ENCODE measurements at regions not wholly inside any gene's neighbourhood (a gene's known extent, or its start where the extent isn't known, plus 50 kb on each side); places are given as distances from the start of the nearest gene placed in this dataset.
"Not testable (repeated sequence)": the region's sequence is repeated elsewhere in the genome, so short reads cannot be mapped to it uniquely, and the experiment has no call there.

- H3K9me3 Mint-ChIP-seq = peaks cover 4 to 14% (median 7%) of the 10 kb centered on the region in 7 donors
Observed at GRCh38 chr17:22171631-22172030, 479.3 kb downstream of the KCNJ18 start.

GRCh38 chr17:22193113-22193512 lies 500.8 kb downstream of the KCNJ18 start:
- Mint-ChIP-seq H3K9me3 (peaks cover 0 to 6% (median 2%) of the 10 kb centered on the region in 7 donors), H3K36me3 (no peaks in the 10 kb centered on the region), H3K4me1 (no peaks in the 10 kb centered on the region), H3K4me3 (no peak overlapping the region), H3K27me3 (ENCODE audit: low read depth in 3 of 3) (peaks cover 0 to 2% (median 1%) of the 10 kb centered on the region in 3 donors), H3K27ac (no peak overlapping the region)
- Histone ChIP-seq H2AFZ (ENCODE audit: insufficient read depth, low read depth, low read length, poor library complexity, severe bottlenecking) (no peak overlapping the region), H3K27ac (ENCODE audit: low read depth in 1 of 2, low read length in 2 of 2) (no peak overlapping the region), H3K9me3 (replicated peaks in 1 of 2; ENCODE audit: control insufficient read depth in 1 of 2, insufficient read depth in 1 of 2, low read length in 2 of 2) (peaks cover 5% of the 10 kb centered on the region in 2 donors), H3K9ac (ENCODE audit: insufficient read depth, low read length, poor library complexity, severe bottlenecking) (no peak overlapping the region), H3K27me3 (ENCODE audit: control insufficient read depth in 2 of 2, insufficient read depth in 2 of 2, low read length in 2 of 2) (no peaks in the 10 kb centered on the region), H3K36me3 (replicated peaks in 1 of 2; ENCODE audit: control insufficient read depth in 1 of 2, insufficient read depth in 2 of 2, low read length in 2 of 2) (no peaks in the 10 kb centered on the region), H3K4me2 (replicated peaks; ENCODE audit: extremely low read depth, low read length, poor library complexity, severe bottlenecking) (no peak overlapping the region), H3K4me3 (replicated peaks in 1 of 3; ENCODE audit: low read depth in 2 of 3, low read length in 3 of 3) (no peak overlapping the region), H3K79me2 (ENCODE audit: insufficient read depth, low read length) (no peaks in the 10 kb centered on the region), H3K4me1 (ENCODE audit: control insufficient read depth in 1 of 2, insufficient read depth in 2 of 2, low read length in 2 of 2) (no peaks in the 10 kb centered on the region), H4K20me1 (ENCODE audit: insufficient read depth, low read length) (no peaks in the 10 kb centered on the region)
- intact Hi-C loops (cut with micrococcal nuclease) = no loop called here
- 100% methylated on average over 1 of the region's 2 CpGs for WGBS (ENCODE audit: insufficient coverage)
- no peak for TF ChIP-seq CTCF (IDR thresholded peaks at IDR 0.05)
- DNase-seq = no peak

More at GRCh38 chr17:22171631-22172030, 479.3 kb downstream of the KCNJ18 start:
- Mint-ChIP-seq H3K4me1 (no peaks in the 10 kb centered on the region), H3K36me3 (no peaks in the 10 kb centered on the region), H3K27me3 (ENCODE audit: low read depth in 3 of 3) (no peaks in the 10 kb centered on the region), H3K4me3 (no peak overlapping the region), H3K27ac (no peak overlapping the region)
- DNase-seq = no peak
- Histone ChIP-seq H3K9me3 (replicated peaks in 1 of 2; ENCODE audit: control insufficient read depth in 1 of 2, insufficient read depth in 1 of 2, low read length in 2 of 2) (peaks cover 16 to 17% of the 10 kb centered on the region in 2 donors), H3K27me3 (ENCODE audit: control insufficient read depth in 2 of 2, insufficient read depth in 2 of 2, low read length in 2 of 2) (no peaks in the 10 kb centered on the region), H3K4me3 (replicated peaks in 1 of 3; ENCODE audit: low read depth in 2 of 3, low read length in 3 of 3) (no peak overlapping the region), H3K27ac (ENCODE audit: low read depth in 1 of 2, low read length in 2 of 2) (no peak overlapping the region), H3K79me2 (ENCODE audit: insufficient read depth, low read length) (no peaks in the 10 kb centered on the region), H4K20me1 (ENCODE audit: insufficient read depth, low read length) (no peaks in the 10 kb centered on the region), H3K4me1 (ENCODE audit: control insufficient read depth in 1 of 2, insufficient read depth in 2 of 2, low read length in 2 of 2) (no peaks in the 10 kb centered on the region), H3K4me2 (replicated peaks; ENCODE audit: extremely low read depth, low read length, poor library complexity, severe bottlenecking) (no peak overlapping the region), H3K9ac (ENCODE audit: insufficient read depth, low read length, poor library complexity, severe bottlenecking) (no peak overlapping the region), H3K36me3 (replicated peaks in 1 of 2; ENCODE audit: control insufficient read depth in 1 of 2, insufficient read depth in 2 of 2, low read length in 2 of 2) (no peaks in the 10 kb centered on the region), H2AFZ (ENCODE audit: insufficient read depth, low read depth, low read length, poor library complexity, severe bottlenecking) (no peak overlapping the region)
- TF ChIP-seq CTCF (IDR thresholded peaks at IDR 0.05) = no peak
- 88% methylated on average over 2 of the region's 7 CpGs for WGBS (ENCODE audit: insufficient coverage)
- intact Hi-C loops (cut with micrococcal nuclease) = no loop called here

GRCh38 chr17:22200187-22200586 lies 507.9 kb downstream of the KCNJ18 start:
- not testable (repeated sequence) for H3K27ac ChIP-seq (ENCODE audit: low read depth in 1 of 2, low read length in 2 of 2); H3K27me3 Mint-ChIP-seq (ENCODE audit: low read depth in 3 of 3); H3K27me3 ChIP-seq (ENCODE audit: control insufficient read depth in 2 of 2, insufficient read depth in 2 of 2, low read length in 2 of 2); H4K20me1 ChIP-seq (ENCODE audit: insufficient read depth, low read length); H3K36me3 ChIP-seq (replicated peaks in 1 of 2; ENCODE audit: control insufficient read depth in 1 of 2, insufficient read depth in 2 of 2, low read length in 2 of 2); H3K4me1 ChIP-seq (ENCODE audit: control insufficient read depth in 1 of 2, insufficient read depth in 2 of 2, low read length in 2 of 2); H3K4me1 Mint-ChIP-seq; DNase-seq; H3K4me3 Mint-ChIP-seq; H3K79me2 ChIP-seq (ENCODE audit: insufficient read depth, low read length); H3K4me3 ChIP-seq (replicated peaks in 1 of 3; ENCODE audit: low read depth in 2 of 3, low read length in 3 of 3); H3K4me2 ChIP-seq (replicated peaks; ENCODE audit: extremely low read depth, low read length, poor library complexity, severe bottlenecking); H3K36me3 Mint-ChIP-seq; H2AFZ ChIP-seq (ENCODE audit: insufficient read depth, low read depth, low read length, poor library complexity, severe bottlenecking); H3K9ac ChIP-seq (ENCODE audit: insufficient read depth, low read length, poor library complexity, severe bottlenecking)
- H3K9me3 Mint-ChIP-seq = peaks cover 10 to 65% (median 43%) of the 10 kb centered on the region in 7 donors
- peaks cover 56 to 71% of the 10 kb centered on the region in 2 donors for H3K9me3 ChIP-seq (replicated peaks in 1 of 2; ENCODE audit: control insufficient read depth in 1 of 2, insufficient read depth in 1 of 2, low read length in 2 of 2)
- 100% methylated on average over 2 of the region's 2 CpGs for WGBS (ENCODE audit: insufficient coverage)
- peak overlapping the region in 1 of 7 donors; percentile 19 for H3K27ac Mint-ChIP-seq
- intact Hi-C loops (cut with micrococcal nuclease) = loop anchor here in 1 of 2 donors (10.0 kb wide), 1 partner anchor 55 kb away; no protein-coding TSS in a partner anchor

Data from CD14-positive monocyte (primary cell).